ENCODE measurements at regions not wholly inside any gene's neighbourhood (a gene's known extent, or its start where the extent isn't known, plus 50 kb on each side); places are given as distances from the start of the nearest gene placed in this dataset.

- H3K9me3 ChIP-seq (ENCODE audit: control insufficient read depth in 2 of 2, low read length in 2 of 2), result peaks cover 0 to 3% of the 10 kb centered on the region in 2 experiments
Observed at GRCh38 chr3:74415731-74416130, 198.7 kb downstream of the CNTN3 start.

GRCh38 chr3:74413547-74414241 lies 200.8 kb downstream of the CNTN3 start:
- DNase-seq, result no peak
- no peaks in the 10 kb centered on the region for H3K27me3 ChIP-seq (ENCODE audit: control insufficient read depth, insufficient read depth, low read length)
- peaks cover 0 to 18% (median 2%) of the 10 kb centered on the region in 7 donors for H3K9me3 Mint-ChIP-seq
- H3K9me3 ChIP-seq (ENCODE audit: control insufficient read depth in 2 of 2, low read length in 2 of 2), result no peaks in the 10 kb centered on the region
- H3K4me1 Mint-ChIP-seq, result no peaks in the 10 kb centered on the region
- no peak overlapping the region for H3K27ac ChIP-seq (ENCODE audit: insufficient read depth, low read length, poor library complexity, severe bottlenecking)
- H3K36me3 ChIP-seq (ENCODE audit: control insufficient read depth, insufficient read depth, low read length), result no peaks in the 10 kb centered on the region
- no peaks in the 10 kb centered on the region for H3K36me3 Mint-ChIP-seq
- no peak overlapping the region for H3K27ac Mint-ChIP-seq
- H3K4me1 ChIP-seq (ENCODE audit: control insufficient read depth, insufficient read depth, low read length, poor library complexity, severe bottlenecking), result no peaks in the 10 kb centered on the region
- no peak overlapping the region for H3K4me3 Mint-ChIP-seq
- ATAC-seq (ENCODE audit: low read depth in 2 of 2), result no peak
- no peak overlapping the region for H3K4me3 ChIP-seq (ENCODE audit: low read depth, low read length)
- no peaks in the 10 kb centered on the region for H3K27me3 Mint-ChIP-seq

More at GRCh38 chr3:74415731-74416130, 198.7 kb downstream of the CNTN3 start:
- H3K4me1 ChIP-seq (ENCODE audit: control insufficient read depth, insufficient read depth, low read length, poor library complexity, severe bottlenecking), result no peaks in the 10 kb centered on the region
- no peaks in the 10 kb centered on the region for H3K27me3 ChIP-seq (ENCODE audit: control insufficient read depth, insufficient read depth, low read length)
- H3K4me1 Mint-ChIP-seq, result no peaks in the 10 kb centered on the region
- H3K27ac Mint-ChIP-seq, result no peak overlapping the region
- no peak overlapping the region for H3K4me3 ChIP-seq (ENCODE audit: low read depth, low read length)
- no peak overlapping the region for H3K4me3 Mint-ChIP-seq
- no peak for DNase-seq
- no peak overlapping the region for H3K27ac ChIP-seq (ENCODE audit: insufficient read depth, low read length, poor library complexity, severe bottlenecking)
- H3K36me3 Mint-ChIP-seq, result no peaks in the 10 kb centered on the region
- H3K9me3 Mint-ChIP-seq, result peaks cover 0 to 13% (median 3%) of the 10 kb centered on the region in 7 donors
- no peaks in the 10 kb centered on the region for H3K36me3 ChIP-seq (ENCODE audit: control insufficient read depth, insufficient read depth, low read length)
- no peak for ATAC-seq (ENCODE audit: low read depth in 2 of 2)
- no peaks in the 10 kb centered on the region for H3K27me3 Mint-ChIP-seq

- no peaks in the 10 kb centered on the region for H3K4me1 Mint-ChIP-seq
- Histone ChIP-seq H3K27ac (ENCODE audit: insufficient read depth, low read length, poor library complexity, severe bottlenecking) (no peak overlapping the region), H3K4me1 (ENCODE audit: control insufficient read depth, insufficient read depth, low read length, poor library complexity, severe bottlenecking) (no peaks in the 10 kb centered on the region), H3K36me3 (ENCODE audit: control insufficient read depth, insufficient read depth, low read length) (no peaks in the 10 kb centered on the region), H3K9me3 (ENCODE audit: control insufficient read depth in 2 of 2, low read length in 2 of 2) (no peaks in the 10 kb centered on the region), H3K4me3 (ENCODE audit: low read depth, low read length) (no peak overlapping the region), H3K27me3 (ENCODE audit: control insufficient read depth, insufficient read depth, low read length) (no peaks in the 10 kb centered on the region)
- H3K27ac Mint-ChIP-seq, result no peak overlapping the region
- no peaks in the 10 kb centered on the region for H3K36me3 Mint-ChIP-seq
- DNase-seq (no peak), ATAC-seq (ENCODE audit: low read depth in 2 of 2) (no peak)
- H3K4me3 Mint-ChIP-seq, result no peak overlapping the region
- H3K27me3 Mint-ChIP-seq, result no peaks in the 10 kb centered on the region
- peaks cover 0 to 20% (median 3%) of the 10 kb centered on the region in 7 donors for H3K9me3 Mint-ChIP-seq
Observed at GRCh38 chr3:74410276-74410941, 204.1 kb downstream of the CNTN3 start.

- DNase-seq (no peak), ATAC-seq (ENCODE audit: low read depth in 2 of 2) (no peak)
- Histone ChIP-seq H3K4me3 (ENCODE audit: low read depth, low read length) (no peak overlapping the region), H3K4me1 (ENCODE audit: control insufficient read depth, insufficient read depth, low read length, poor library complexity, severe bottlenecking) (no peaks in the 10 kb centered on the region), H3K27ac (ENCODE audit: insufficient read depth, low read length, poor library complexity, severe bottlenecking) (no peak overlapping the region), H3K27me3 (ENCODE audit: control insufficient read depth, insufficient read depth, low read length) (no peaks in the 10 kb centered on the region), H3K9me3 (ENCODE audit: control insufficient read depth in 2 of 2, low read length in 2 of 2) (no peaks in the 10 kb centered on the region), H3K36me3 (ENCODE audit: control insufficient read depth, insufficient read depth, low read length) (no peaks in the 10 kb centered on the region)
- H3K36me3 Mint-ChIP-seq, result no peaks in the 10 kb centered on the region
- H3K27ac Mint-ChIP-seq, result no peak overlapping the region
- H3K4me3 Mint-ChIP-seq, result no peak overlapping the region
- H3K9me3 Mint-ChIP-seq, result peaks cover 0 to 19% (median 5%) of the 10 kb centered on the region in 7 donors
- H3K27me3 Mint-ChIP-seq, result no peaks in the 10 kb centered on the region
- H3K4me1 Mint-ChIP-seq, result no peaks in the 10 kb centered on the region
Observed at GRCh38 chr3:74409066-74409465, 205.4 kb downstream of the CNTN3 start.

GRCh38 chr3:74403307-74403706 lies 211.2 kb downstream of the CNTN3 start:
- no peaks in the 10 kb centered on the region for H3K27me3 Mint-ChIP-seq
- H3K27ac ChIP-seq (ENCODE audit: insufficient read depth, low read length, poor library complexity, severe bottlenecking), result no peak overlapping the region
- H3K9me3 ChIP-seq (ENCODE audit: control insufficient read depth in 2 of 2, low read length in 2 of 2), result no peaks in the 10 kb centered on the region
- peaks cover 4 to 17% (median 6%) of the 10 kb centered on the region in 7 donors for H3K9me3 Mint-ChIP-seq
- ATAC-seq (ENCODE audit: low read depth in 2 of 2) (no peak), DNase-seq (no peak)
- H3K27ac Mint-ChIP-seq, result no peak overlapping the region
- H3K4me1 Mint-ChIP-seq, result no peaks in the 10 kb centered on the region
- H3K36me3 Mint-ChIP-seq, result no peaks in the 10 kb centered on the region
- no peak overlapping the region for H3K4me3 Mint-ChIP-seq
- no peaks in the 10 kb centered on the region for H3K36me3 ChIP-seq (ENCODE audit: control insufficient read depth, insufficient read depth, low read length)
- H3K27me3 ChIP-seq (ENCODE audit: control insufficient read depth, insufficient read depth, low read length), result no peaks in the 10 kb centered on the region
- H3K4me1 ChIP-seq (ENCODE audit: control insufficient read depth, insufficient read depth, low read length, poor library complexity, severe bottlenecking), result no peaks in the 10 kb centered on the region
- H3K4me3 ChIP-seq (ENCODE audit: low read depth, low read length), result no peak overlapping the region

- no peak overlapping the region for H3K4me3 ChIP-seq (ENCODE audit: low read depth, low read length)
- no peaks in the 10 kb centered on the region for H3K4me1 Mint-ChIP-seq
- no peak overlapping the region for H3K27ac Mint-ChIP-seq
- no peaks in the 10 kb centered on the region for H3K36me3 ChIP-seq (ENCODE audit: control insufficient read depth, insufficient read depth, low read length)
- no peak for ATAC-seq (ENCODE audit: low read depth in 2 of 2)
- no peaks in the 10 kb centered on the region for H3K9me3 ChIP-seq (ENCODE audit: control insufficient read depth in 2 of 2, low read length in 2 of 2)
- peaks cover 4 to 18% (median 6%) of the 10 kb centered on the region in 7 donors for H3K9me3 Mint-ChIP-seq
- H3K4me3 Mint-ChIP-seq, result no peak overlapping the region
- no peaks in the 10 kb centered on the region for H3K36me3 Mint-ChIP-seq
- no peaks in the 10 kb centered on the region for H3K27me3 ChIP-seq (ENCODE audit: control insufficient read depth, insufficient read depth, low read length)
- no peaks in the 10 kb centered on the region for H3K27me3 Mint-ChIP-seq
- H3K4me1 ChIP-seq (ENCODE audit: control insufficient read depth, insufficient read depth, low read length, poor library complexity, severe bottlenecking), result no peaks in the 10 kb centered on the region
- no peak for DNase-seq
- no peak overlapping the region for H3K27ac ChIP-seq (ENCODE audit: insufficient read depth, low read length, poor library complexity, severe bottlenecking)
Observed at GRCh38 chr3:74402821-74403220, 211.6 kb downstream of the CNTN3 start.

GRCh38 chr3:74393426-74393825 lies 221.0 kb downstream of the CNTN3 start:
- H3K27ac ChIP-seq (ENCODE audit: insufficient read depth, low read length, poor library complexity, severe bottlenecking), result no peak overlapping the region
- no peak overlapping the region for H3K27ac Mint-ChIP-seq
- no peaks in the 10 kb centered on the region for H3K4me1 ChIP-seq (ENCODE audit: control insufficient read depth, insufficient read depth, low read length, poor library complexity, severe bottlenecking)
- peaks cover 0 to 5% of the 10 kb centered on the region in 2 experiments for H3K9me3 ChIP-seq (ENCODE audit: control insufficient read depth in 2 of 2, low read length in 2 of 2)
- H3K27me3 Mint-ChIP-seq, result no peaks in the 10 kb centered on the region
- no peaks in the 10 kb centered on the region for H3K27me3 ChIP-seq (ENCODE audit: control insufficient read depth, insufficient read depth, low read length)
- DNase-seq (no peak), ATAC-seq (ENCODE audit: low read depth in 2 of 2) (no peak)
- peaks cover 0 to 39% (median 11%) of the 10 kb centered on the region in 7 donors for H3K9me3 Mint-ChIP-seq
- no peaks in the 10 kb centered on the region for H3K36me3 Mint-ChIP-seq
- no peaks in the 10 kb centered on the region for H3K4me1 Mint-ChIP-seq
- no peaks in the 10 kb centered on the region for H3K36me3 ChIP-seq (ENCODE audit: control insufficient read depth, insufficient read depth, low read length)
- H3K4me3 Mint-ChIP-seq, result no peak overlapping the region
- no peak overlapping the region for H3K4me3 ChIP-seq (ENCODE audit: low read depth, low read length)

Data from CD4-positive, CD25-positive, alpha-beta regulatory T cell (primary cell).